ENCODE measurements at regions not wholly inside any gene's neighbourhood (a gene's known extent, or its start where the extent isn't known, plus 50 kb on each side); places are given as distances from the start of the nearest gene placed in this dataset.

- DNase-seq, result no peak
These were observed 369.6 kb upstream of the USP24 start for GRCh38 chr1:55584526-55585401.

GRCh38 chr1:55582084-55582483, 366.9 kb upstream of the USP24 start:
- no peak for DNase-seq

DNA sequence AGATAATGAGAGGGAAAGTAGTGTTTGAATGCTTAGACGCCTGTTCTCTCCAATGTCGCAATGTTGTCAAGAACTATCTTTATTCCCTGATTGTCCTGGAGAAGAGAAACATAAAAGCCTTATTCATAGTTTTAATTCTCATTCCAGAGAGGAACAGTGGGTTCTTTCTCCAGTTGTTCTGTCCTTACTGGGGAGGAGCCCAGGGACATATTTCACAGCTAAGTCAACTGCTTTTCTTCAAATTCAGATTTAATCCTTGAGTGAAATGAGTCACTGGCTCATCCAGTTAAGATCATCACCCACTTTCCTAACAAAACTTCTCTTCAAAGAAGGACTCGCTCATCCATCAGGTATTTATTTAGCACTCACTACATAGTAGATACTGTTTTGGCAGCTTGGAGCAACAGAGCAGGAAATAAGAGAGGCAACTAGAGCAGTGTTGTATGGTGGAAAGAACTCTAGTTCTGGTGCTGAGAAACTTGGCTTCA, 365.7 kb upstream of the USP24 start:
- DNase-seq, result no peak

DNA sequence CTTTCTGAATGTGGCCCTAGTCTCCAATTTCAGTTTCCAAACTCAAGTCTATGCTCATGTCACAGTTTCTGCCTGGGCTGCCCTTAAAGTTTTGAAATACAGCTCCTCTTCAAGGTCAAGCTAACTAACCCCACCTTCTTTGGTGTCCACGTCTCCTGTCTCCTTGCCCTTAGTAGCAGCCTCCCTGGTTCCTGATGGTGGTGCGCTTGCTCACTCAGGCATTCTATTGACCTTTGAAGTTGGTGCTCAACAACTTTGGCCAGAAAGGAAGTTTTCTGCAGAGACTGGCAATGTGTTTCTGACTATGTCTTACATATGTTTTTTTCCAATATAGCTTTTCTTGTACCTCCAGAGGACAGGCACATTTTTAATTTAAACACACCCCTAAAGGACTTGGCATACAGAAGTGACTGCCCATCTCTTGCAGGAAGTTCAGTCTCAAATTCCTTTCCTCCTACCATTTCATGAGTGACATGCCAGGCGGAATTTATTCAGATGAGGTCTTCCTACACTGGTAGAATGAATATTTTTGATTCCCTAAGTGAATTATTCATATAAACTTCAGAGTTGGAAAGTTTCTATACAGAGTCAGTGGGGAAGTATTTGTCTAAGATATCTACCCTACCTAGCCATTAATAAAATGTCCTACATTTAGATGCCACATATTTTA, 364.3 kb upstream of the USP24 start:
- DNase-seq, result no peak

DNA sequence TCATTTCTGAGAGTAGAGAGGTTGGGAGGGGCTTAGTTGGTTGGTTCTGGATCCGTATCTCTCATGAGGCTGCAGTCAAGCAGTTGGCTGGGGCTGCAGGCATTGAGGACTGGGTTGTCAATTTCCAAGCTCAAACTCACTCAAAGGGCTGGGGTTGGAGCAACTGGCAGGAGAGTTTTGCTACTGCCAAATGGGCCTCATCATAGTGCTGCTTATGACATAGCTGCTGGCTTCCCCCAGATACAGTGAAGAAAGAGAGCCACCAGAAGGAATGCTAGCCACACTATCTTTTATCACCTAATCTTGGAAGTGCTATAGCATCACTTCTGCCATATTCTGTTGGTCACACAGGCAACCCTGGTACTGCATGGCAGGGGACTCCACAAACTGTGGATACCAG, 363.5 kb upstream of the USP24 start:
- DNase-seq, result no peak

GRCh38 chr1:55575571-55576279, 360.6 kb upstream of the USP24 start:
- DNase-seq, result no peak

- DNase-seq, result no peak
These were observed 359.6 kb upstream of the USP24 start for GRCh38 chr1:55574691-55575225.

GRCh38 chr1:55572878-55573734, 357.9 kb upstream of the USP24 start:
- DNase-seq, result no peak

- no peak for DNase-seq
These were observed 356.6 kb upstream of the USP24 start for GRCh38 chr1:55571767-55572166.

DNA sequence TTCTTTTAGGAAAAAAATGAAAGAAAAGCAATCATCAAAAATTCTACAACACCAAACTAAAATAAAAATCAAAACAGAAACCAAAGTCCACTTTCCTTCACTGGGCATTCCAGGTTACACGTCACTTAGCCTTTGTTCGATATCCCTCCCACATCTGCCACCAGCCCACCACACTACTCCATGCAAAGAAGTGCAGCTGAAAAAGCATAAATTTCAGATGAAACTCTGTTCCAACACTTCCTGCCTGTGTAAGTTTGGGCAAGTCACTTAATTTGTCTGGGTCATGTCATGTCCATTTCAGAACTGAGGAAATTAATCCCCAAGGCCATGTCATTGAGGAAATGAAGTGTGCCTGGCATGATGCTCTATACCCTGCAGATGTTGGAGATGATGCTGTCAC, 354.3 kb upstream of the USP24 start:
- DNase-seq, result no peak

- no peak for DNase-seq
These were observed 353.6 kb upstream of the USP24 start for GRCh38 chr1:55568732-55569131.

GRCh38 chr1:55560266-55560665, 345.1 kb upstream of the USP24 start:
- no peak for DNase-seq

- DNase-seq, result no peak
These were observed 344.7 kb upstream of the USP24 start for GRCh38 chr1:55559842-55560241.

DNA sequence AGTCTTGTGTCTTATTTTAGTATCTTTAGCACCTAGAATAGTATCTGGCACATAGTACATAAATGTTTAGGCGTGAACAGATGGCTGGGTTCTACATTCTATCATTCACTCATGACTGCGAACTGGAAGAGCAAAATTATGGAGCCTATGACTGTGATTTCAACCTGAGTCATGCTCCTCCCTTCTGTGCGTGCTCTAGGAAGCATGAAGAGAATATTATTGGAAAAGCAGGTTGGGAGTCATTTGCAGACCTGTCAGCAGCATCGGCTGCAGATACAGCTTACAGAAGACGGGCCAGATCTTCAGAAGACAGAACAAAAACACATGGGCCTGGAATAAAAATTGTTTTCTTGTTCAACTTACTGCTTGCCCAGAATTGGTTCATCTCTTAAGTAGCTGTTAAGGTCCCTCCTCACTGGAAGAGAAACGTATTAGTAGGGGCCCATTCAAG, 344.0 kb upstream of the USP24 start:
- no peak for DNase-seq

DNA sequence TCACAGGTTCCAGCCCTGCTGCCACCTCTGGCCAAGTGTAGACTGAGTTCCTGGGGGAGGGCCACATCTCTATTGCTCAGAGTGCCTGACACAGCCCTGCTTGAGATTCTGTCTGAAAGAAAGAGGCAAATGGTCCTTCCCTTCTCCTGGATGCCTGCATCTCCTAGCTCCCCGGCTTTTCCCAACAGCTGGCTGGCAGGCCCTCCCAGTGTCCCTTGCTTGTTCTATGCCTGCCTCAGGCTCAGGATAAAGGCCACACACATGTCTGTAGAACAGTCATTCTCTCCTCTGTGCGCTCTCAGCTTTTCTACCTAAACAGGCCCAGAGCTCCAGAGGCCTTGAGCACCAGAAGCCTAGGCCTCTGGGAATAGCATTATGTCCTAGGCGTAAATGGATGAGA, 343.4 kb upstream of the USP24 start:
- DNase-seq, result no peak

- DNase-seq, result no peak
These were observed 341.0 kb upstream of the USP24 start for GRCh38 chr1:55555956-55556725.

- no peak for DNase-seq
These were observed 339.4 kb upstream of the USP24 start for GRCh38 chr1:55554611-55555010.

- DNase-seq, result no peak
These were observed 337.5 kb upstream of the USP24 start for GRCh38 chr1:55552636-55553035.

- DNase-seq, result no peak
These were observed 332.2 kb upstream of the USP24 start for GRCh38 chr1:55547405-55547804.

GRCh38 chr1:55546553-55546952, 331.4 kb upstream of the USP24 start:
- no peak for DNase-seq

- DNase-seq, result no peak
These were observed 329.7 kb upstream of the USP24 start for GRCh38 chr1:55544826-55545225.

Measured in activated naive CD4-positive, alpha-beta T cell (primary cell).